IMR-90 (cell line): ENCODE measurements at regions not wholly inside any gene's neighbourhood (a gene's known extent, or its start where the extent isn't known, plus 50 kb on each side); places are given as distances from the start of the nearest gene placed in this dataset.

Experiments
- ATAC-seq: fragments of 200-7000 bp; cut with Tn5 transposase; 2 replicates; pipeline ENCODE4 v1.9.1; 2020; ENCODE audit warnings: low read depth, mild to moderate bottlenecking, moderate library complexity
- BruUV-seq: library from RNA; stranded (reverse); fragments of 400-500 nt; replicated peaks from 2 replicates; lab custom pipeline; 2021; lab: Mats Ljungman, UMichigan
- CTCF ChIA-PET: fragments of 300-600 bp; formaldehyde crosslinking; extraction: SDS; loops from one replicate; lab custom pipeline; 2021; ENCODE audit warnings: antibody characterized with exemption; lab: Yijun Ruan, JAX
- POLR2A ChIA-PET: fragments of 300-600 bp; sonication (Branson Sonifier 250); formaldehyde crosslinking; loops from one replicate; lab custom pipeline; 2022; ENCODE audit warnings: antibody characterized with exemption; ENCODE audit not compliant: unreplicated experiment; lab: Charles Lee
- DNase-seq: peaks from one replicate; pipeline ENCODE4 v3.0.0; 2013
- H2AFZ ChIP-seq: replicated peaks from 2 replicates; pipeline ENCODE3; 2013; ENCODE audit warnings: low read length, mild to moderate bottlenecking; ENCODE audit not compliant: poor library complexity
- H2AK5ac ChIP-seq: 2 replicates; pipeline ENCODE4 v1.6.1; 2013; ENCODE audit warnings: low read depth, low read length, inconsistent platforms
- H2AK9ac ChIP-seq: replicated peaks from 2 replicates; pipeline ENCODE3; 2013; ENCODE audit warnings: mild to moderate bottlenecking, low read depth, low read length, moderate library complexity; ENCODE audit not compliant: poor library complexity
- H2BK120ac ChIP-seq: 2 replicates; pipeline ENCODE4 v1.6.1; 2013; ENCODE audit warnings: low read depth, low read length, inconsistent platforms
- H2BK15ac ChIP-seq: 3 replicates; pipeline ENCODE4 v1.6.1; 2013; ENCODE audit warnings: low read depth, low read length, inconsistent platforms
- H2BK20ac ChIP-seq: 2 replicates; pipeline ENCODE4 v1.6.1; 2013; ENCODE audit warnings: low read depth, mild to moderate bottlenecking, inconsistent platforms, low read length, moderate library complexity
- H2BK5ac ChIP-seq: 2 replicates; pipeline ENCODE4 v1.6.1; 2013; ENCODE audit warnings: mild to moderate bottlenecking, low read depth, low read length, inconsistent platforms; ENCODE audit not compliant: poor library complexity, severe bottlenecking
- H3K14ac ChIP-seq: replicated peaks from 2 replicates; pipeline ENCODE4 v1.6.1; 2013; ENCODE audit warnings: low read depth, low read length, inconsistent platforms
- H3K18ac ChIP-seq: 2 replicates; pipeline ENCODE4 v1.6.1; 2013; ENCODE audit warnings: low read depth, low read length, control low read depth
- H3K23ac ChIP-seq: 2 replicates; pipeline ENCODE4 v1.6.1; 2013; ENCODE audit warnings: low read depth, low read length, inconsistent platforms
- H3K27ac ChIP-seq: 2 replicates; pipeline ENCODE4 v1.5.1; 2013; ENCODE audit warnings: mild to moderate bottlenecking, control low read depth, low read length; ENCODE audit not compliant: insufficient read depth
- H3K27me3 ChIP-seq: 2 replicates; pipeline ENCODE4 v1.6.1; 2013; ENCODE audit warnings: low read length; ENCODE audit not compliant: control insufficient read depth, insufficient read depth
- H3K36me3 ChIP-seq: 2 replicates; pipeline ENCODE4 v1.6.1; 2013; ENCODE audit warnings: low read length, mixed read lengths; ENCODE audit not compliant: control insufficient read depth, insufficient read depth
- H3K4ac ChIP-seq: 2 replicates; pipeline ENCODE4 v1.6.1; 2013; ENCODE audit warnings: low read depth, low read length, inconsistent platforms
- H3K4me1 ChIP-seq: 2 replicates; pipeline ENCODE4 v1.6.1; 2013; ENCODE audit warnings: low read length, mixed read lengths; ENCODE audit not compliant: control insufficient read depth, insufficient read depth
- H3K4me2 ChIP-seq: 2 replicates; pipeline ENCODE4 v1.6.1; 2013; ENCODE audit warnings: low read depth, mild to moderate bottlenecking, control low read depth, low read length, moderate library complexity
- H3K4me3 ChIP-seq: 2 replicates; pipeline ENCODE4 v1.5.1; 2013; ENCODE audit warnings: low read depth, mild to moderate bottlenecking, control low read depth, low read length, moderate library complexity; ENCODE audit not compliant: insufficient read depth
- H3K56ac ChIP-seq: 2 replicates; pipeline ENCODE4 v1.6.1; 2013; ENCODE audit warnings: low read length, inconsistent platforms; ENCODE audit not compliant: insufficient read depth; ENCODE audit errors: extremely low read depth
- H3K79me1 ChIP-seq, 2 experiments: 2 replicates each; pipeline ENCODE4 v1.6.1; 2013; ENCODE audit warnings: low read length in 2 of 2, inconsistent platforms in 1 of 2, low read depth in 1 of 2
- H3K9ac ChIP-seq: 2 replicates; pipeline ENCODE4 v1.6.1; 2013; ENCODE audit warnings: low read depth, low read length, control low read depth
- H3K9me1 ChIP-seq: 2 replicates; pipeline ENCODE4 v1.6.1; 2013; ENCODE audit warnings: low read length, inconsistent platforms; ENCODE audit not compliant: insufficient read depth
- H3K9me3 ChIP-seq: 2 replicates; pipeline ENCODE4 v1.6.1; 2013; ENCODE audit warnings: low read length; ENCODE audit not compliant: control insufficient read depth, insufficient read depth
- H4K20me1 ChIP-seq: 2 replicates; pipeline ENCODE4 v1.6.1; 2013; ENCODE audit warnings: low read length, inconsistent platforms; ENCODE audit not compliant: insufficient read depth
- H4K5ac ChIP-seq: 2 replicates; pipeline ENCODE4 v1.6.1; 2013; ENCODE audit warnings: mild to moderate bottlenecking, low read depth, low read length, control low read depth
- H4K8ac ChIP-seq, 2 experiments: 2 replicates each; pipeline ENCODE4 v1.6.1; 2013; ENCODE audit warnings: low read depth in 2 of 2, low read length in 2 of 2, control low read depth in 1 of 2, inconsistent platforms in 1 of 2
- H4K91ac ChIP-seq: 2 replicates; pipeline ENCODE4 v1.6.1; 2013; ENCODE audit warnings: low read depth, low read length, inconsistent platforms; ENCODE audit not compliant: insufficient read depth
- CHD1 ChIP-seq: IDR thresholded peaks from 2 replicates; pipeline ENCODE4 v1.6.1; 2012; ENCODE audit warnings: low read depth, low read length, improper control_type of control experiment
- CTCF ChIP-seq: conservative IDR thresholded peaks from 2 replicates; pipeline ENCODE4 v1.5.1; 2012; ENCODE audit warnings: mild to moderate bottlenecking, low read depth, low read length, improper control_type of control experiment
- FOS ChIP-seq: fragments of 150-350 bp; IDR thresholded peaks from 2 replicates; pipeline ENCODE4 v1.6.1; 2016; ENCODE audit warnings: low read depth, low read length
- MAFK ChIP-seq: IDR thresholded peaks from 2 replicates; pipeline ENCODE4 v1.6.1; 2012; ENCODE audit warnings: low read depth, low read length, improper control_type of control experiment
- NFE2L2 ChIP-seq: fragments of 150-350 bp; IDR thresholded peaks from 2 replicates; pipeline ENCODE4 v1.6.1; 2016; ENCODE audit warnings: low read depth, mild to moderate bottlenecking, low read length
- RAD21 ChIP-seq: IDR thresholded peaks from 2 replicates; pipeline ENCODE4 v1.6.1; 2012; ENCODE audit warnings: low read length, improper control_type of control experiment
- SMC3 ChIP-seq: fragments of 150-350 bp; IDR thresholded peaks from 2 replicates; pipeline ENCODE4 v1.6.1; 2016; ENCODE audit warnings: low read depth, mild to moderate bottlenecking, antibody characterized with exemption, low read length, moderate library complexity
- USF2 ChIP-seq: fragments of 150-350 bp; IDR thresholded peaks from 2 replicates; pipeline ENCODE4 v1.6.1; 2017; ENCODE audit warnings: mild to moderate bottlenecking, antibody characterized with exemption, low read length, low read depth
- WGBS, 2 experiments: methylation state at CpG; one replicate each; pipeline versions ENCODE4 v1.1.5 to v1.1.7; 2013; ENCODE audit warnings: missing lambda C conversion rate in 2 of 2; ENCODE audit not compliant: insufficient read length in 1 of 2; ENCODE audit errors: extremely low coverage in 2 of 2; 5-methylcytosine and 5-hydroxymethylcytosine counted together
- dilution Hi-C: fragments of 300-500 bp; cut with HindIII; formaldehyde crosslinking; loops from one replicate; pipeline ENCODE4 v1.14.3; 2018; ENCODE audit warnings: low sequenced_read_pairs; ENCODE audit not compliant: unreplicated experiment
- in situ Hi-C: fragments of 300-500 bp; cut with MboI; formaldehyde crosslinking; loops from 3 replicates; pipeline ENCODE4 v1.14.3; 2019; ENCODE audit warnings: low sequenced_read_pairs, inconsistent platforms, mixed read lengths
- intact Hi-C: fragments of 100-400 bp; cut with micrococcal nuclease; formaldehyde crosslinking; loops from 2 replicates; pipeline ENCODE4 v1.10.0; 2022

- dilution Hi-C loops, result no loop called here
- CTCF ChIA-PET, result no interaction called here
Observed at GRCh38 chr1:157894613-157895165, 53.1 kb upstream of the CD5L start.

More at GRCh38 chr1:157894613-157895165, 53.1 kb upstream of the CD5L start:
- Histone ChIP-seq H3K4me3 (no peak overlapping the region), H3K9me3 (no peaks in the 10 kb centered on the region), H4K5ac (no peak overlapping the region), H3K56ac (no peak overlapping the region), H2AFZ (no peak overlapping the region), H2BK20ac (no peak overlapping the region), H2BK5ac (no peak overlapping the region), H3K14ac (no peak overlapping the region), H3K27ac (no peak overlapping the region), H3K27me3 (no peaks in the 10 kb centered on the region), H3K79me1 (no peaks in the 10 kb centered on the region), H2BK120ac (no peak overlapping the region), H2AK9ac (no peak overlapping the region), H3K4me1 (no peaks in the 10 kb centered on the region), H2BK15ac (no peak overlapping the region), H4K20me1 (no peaks in the 10 kb centered on the region), H3K4me2 (no peak overlapping the region), H3K9ac (no peak overlapping the region), H3K18ac (no peak overlapping the region), H4K8ac (no peak overlapping the region), H3K36me3 (no peaks in the 10 kb centered on the region), H3K23ac (no peak overlapping the region), H4K91ac (no peak overlapping the region), H2AK5ac (no peak overlapping the region), H3K4ac (no peak overlapping the region), H3K9me1 (no peaks in the 10 kb centered on the region)
- no TSS peak for BruUV-seq
- DNase-seq (no peak), ATAC-seq (no peak)
- TF ChIP-seq SMC3 (no peak), FOS (no peak), MAFK (no peak), USF2 (no peak), CHD1 (no peak), RAD21 (no peak), NFE2L2 (no peak), CTCF (no peak)
- POLR2A ChIA-PET, result no interaction called here
- intact Hi-C loops, result no loop called here
- in situ Hi-C loops, result no loop called here
- 42% methylated on average over 2 of the region's 5 CpGs; no CpG with 5 or more reads in 1 of the 2 experiments for WGBS, 2 experiments
